ENCODE measurements at regions not wholly inside any gene's neighbourhood (a gene's known extent, or its start where the extent isn't known, plus 50 kb on each side); places are given as distances from the start of the nearest gene placed in this dataset.

- TF ChIP-seq CTCF (IDR thresholded peaks at IDR 0.05) = no peak
- TF ChIP-seq POLR2AphosphoS5 (IDR thresholded peaks at IDR 0.05; ENCODE audit: insufficient read depth in 1 of 2, low read depth in 1 of 2) = no peak
Measured at GRCh38 chr1:239736479-239736878, 350.1 kb downstream of the CHRM3 start.

Data from vagina (tissue), 2 donors.